Left hindlimb (tissue), 1 donor: ENCODE measurements at regions not wholly inside any gene's neighbourhood (a gene's known extent, or its start where the extent isn't known, plus 50 kb on each side); places are given as distances from the start of the nearest gene placed in this dataset.
"Not testable (repeated sequence)": the region's sequence is repeated elsewhere in the genome, so short reads cannot be mapped to it uniquely, and the experiment has no call there.

Experiments
- DNase-seq: peaks from one replicate; pipeline ENCODE4 v3.0.0-alpha.2; 2018

GRCh38 chrX:121733514-121733913 is 686.1 kb downstream of the GLUD2 start:
- no peak for DNase-seq

DNA sequence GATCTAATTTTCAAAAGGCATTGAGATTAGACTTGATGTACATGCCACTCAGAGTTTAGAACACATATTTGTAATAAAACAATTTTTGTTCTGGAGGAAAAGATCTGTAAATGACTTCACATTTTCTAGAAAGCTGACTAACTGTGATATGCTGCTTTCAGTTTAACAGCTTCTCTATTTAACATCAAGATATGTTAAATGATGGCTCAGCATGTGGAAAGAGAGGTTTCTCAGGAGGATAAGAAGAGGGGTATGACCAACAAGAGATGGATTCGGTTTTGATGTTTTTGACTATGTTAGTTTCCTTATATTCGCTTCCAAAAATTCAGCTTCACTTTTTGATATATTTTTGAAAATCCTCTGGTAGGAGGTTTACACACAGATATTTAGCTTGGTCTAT is 698.7 kb downstream of the GLUD2 start:
- DNase-seq = no peak

GRCh38 chrX:121753602-121754001 is 706.2 kb downstream of the GLUD2 start:
- not testable (repeated sequence) for DNase-seq

GRCh38 chrX:121754301-121754700 is 706.9 kb downstream of the GLUD2 start:
- DNase-seq = no peak

- no peak for DNase-seq
These were observed 708.1 kb downstream of the GLUD2 start for GRCh38 chrX:121755541-121755940.

GRCh38 chrX:121761845-121762244 is 714.4 kb downstream of the GLUD2 start:
- no peak for DNase-seq

DNA sequence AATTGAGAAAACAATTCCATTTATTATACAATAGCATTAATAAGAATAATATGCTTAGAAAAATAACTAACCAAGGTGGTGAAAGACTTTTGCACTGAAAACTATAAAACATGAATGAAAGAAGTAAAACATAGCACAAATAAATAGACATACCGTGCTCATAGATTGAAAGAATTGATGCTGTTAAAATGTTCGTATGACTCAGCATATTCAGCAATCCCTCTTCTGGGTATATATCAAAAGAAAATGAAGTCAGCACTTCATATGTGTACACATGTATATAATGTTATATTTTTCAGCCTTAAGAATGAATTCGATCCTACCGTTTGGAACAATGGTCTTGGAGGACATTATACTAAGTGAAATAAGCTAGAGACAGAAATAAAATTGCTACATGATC is 716.3 kb downstream of the GLUD2 start:
- DNase-seq = no peak

- not testable (repeated sequence) for DNase-seq
These were observed 720.8 kb downstream of the GLUD2 start for GRCh38 chrX:121768210-121768609.

- DNase-seq = no peak
These were observed 734.6 kb downstream of the GLUD2 start for GRCh38 chrX:121781991-121782390.

- no peak for DNase-seq
These were observed 735.1 kb downstream of the GLUD2 start for GRCh38 chrX:121782544-121782943.

DNA sequence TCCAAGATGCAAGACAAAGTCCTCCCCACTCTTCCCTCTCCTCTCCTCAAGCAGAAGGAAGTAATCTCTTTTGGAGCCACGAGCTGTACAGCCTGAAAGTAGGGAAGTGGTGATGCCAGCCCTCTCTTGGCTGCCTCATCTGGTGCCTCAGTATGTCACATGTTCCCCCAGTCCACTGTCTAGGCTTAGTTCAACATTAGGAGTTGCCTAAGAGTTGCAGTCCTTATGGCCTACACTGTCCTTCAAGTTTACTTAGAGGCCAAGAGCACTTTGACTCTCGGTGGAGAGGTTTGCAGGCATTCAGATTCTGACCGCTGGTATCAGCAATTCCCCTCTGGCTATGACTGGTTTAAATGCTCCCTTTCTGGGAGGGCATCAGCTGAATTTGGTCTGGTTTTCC is 735.6 kb downstream of the GLUD2 start:
- no peak for DNase-seq

GRCh38 chrX:121802881-121803412 is 755.5 kb downstream of the GLUD2 start:
- DNase-seq = no peak

DNA sequence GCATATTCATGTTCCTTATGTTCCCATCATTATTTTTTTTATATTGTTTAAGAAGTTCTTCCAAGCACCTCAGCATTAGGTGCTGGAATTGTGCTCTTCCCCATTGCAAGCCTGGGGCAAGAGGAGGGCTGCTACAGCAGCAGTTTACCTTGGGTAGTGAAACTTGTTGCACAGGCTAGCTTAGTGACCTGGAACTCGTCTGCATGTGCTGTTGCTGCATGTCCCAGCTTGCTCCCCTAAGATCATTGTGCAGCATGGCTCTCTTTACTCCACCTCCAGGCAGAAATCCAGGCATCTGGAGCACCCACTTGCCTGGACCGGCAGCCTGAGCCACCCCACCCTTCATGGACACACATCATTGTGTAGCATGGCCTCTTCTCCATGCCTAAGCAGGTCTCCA is 776.0 kb downstream of the GLUD2 start:
- DNase-seq = no peak

GRCh38 chrX:121831601-121832000 is 784.2 kb downstream of the GLUD2 start:
- no peak for DNase-seq

- DNase-seq = no peak
These were observed 785.0 kb downstream of the GLUD2 start for GRCh38 chrX:121832446-121832845.

- DNase-seq = no peak
These were observed 788.6 kb downstream of the GLUD2 start for GRCh38 chrX:121836000-121836399.

DNA sequence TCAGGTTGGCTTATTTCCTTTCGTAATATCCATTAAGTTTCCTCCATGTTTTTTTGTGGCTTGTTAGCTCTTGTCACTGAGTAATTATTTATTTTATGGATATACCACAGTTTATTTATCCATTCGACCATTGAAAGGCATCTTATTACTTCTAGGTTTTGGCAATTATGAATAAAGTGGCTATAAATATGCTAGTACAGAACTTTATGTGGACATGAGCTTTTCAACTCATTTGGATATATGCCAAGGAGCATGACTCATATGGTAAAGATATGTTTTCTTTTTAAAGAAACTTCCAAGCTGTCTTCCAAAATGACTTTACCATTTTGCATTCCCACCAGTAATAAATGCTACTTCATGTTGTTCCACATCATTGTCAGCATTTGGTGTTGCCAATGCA is 803.6 kb downstream of the GLUD2 start:
- DNase-seq = no peak

DNA sequence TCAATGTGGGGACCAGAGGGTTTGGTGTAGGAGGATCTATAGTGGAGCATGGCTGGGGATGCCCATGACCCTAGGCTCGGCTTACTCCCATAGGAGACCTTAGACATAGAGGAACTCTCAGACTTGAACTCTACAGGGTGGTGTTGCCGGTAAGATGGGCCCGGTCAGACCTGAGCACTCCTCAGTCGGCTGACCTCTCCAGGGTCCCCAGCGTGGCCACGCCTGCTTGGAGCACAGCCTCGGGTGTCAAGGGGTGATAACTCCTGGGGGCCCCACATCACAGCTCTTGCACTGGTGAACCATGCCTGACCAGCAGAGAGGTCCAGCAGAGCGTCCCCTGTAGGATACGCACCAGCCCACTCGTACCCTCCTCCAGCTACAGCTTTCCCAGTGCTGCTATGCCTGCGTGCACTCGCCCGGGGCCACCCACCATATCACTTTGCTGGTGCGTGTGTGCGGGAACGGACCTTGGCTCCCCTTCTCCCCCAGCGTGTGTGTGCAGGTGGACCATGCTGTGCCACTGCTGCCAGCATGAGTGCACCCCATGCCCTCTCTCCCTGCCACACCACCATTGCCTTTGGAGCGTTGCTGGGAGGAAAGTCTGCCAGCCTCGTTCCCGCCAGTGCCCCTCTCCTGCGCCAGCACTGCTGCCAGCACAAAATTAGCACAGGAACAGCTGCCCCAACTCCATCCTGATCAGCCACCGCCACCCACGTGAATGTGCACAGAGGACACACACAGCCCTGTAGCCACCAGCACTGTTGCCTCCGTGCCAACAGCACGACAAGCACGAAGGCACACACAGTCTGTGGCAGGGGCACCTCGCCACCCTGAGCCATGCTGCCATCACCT is 806.6 kb downstream of the GLUD2 start:
- DNase-seq = no peak

DNA sequence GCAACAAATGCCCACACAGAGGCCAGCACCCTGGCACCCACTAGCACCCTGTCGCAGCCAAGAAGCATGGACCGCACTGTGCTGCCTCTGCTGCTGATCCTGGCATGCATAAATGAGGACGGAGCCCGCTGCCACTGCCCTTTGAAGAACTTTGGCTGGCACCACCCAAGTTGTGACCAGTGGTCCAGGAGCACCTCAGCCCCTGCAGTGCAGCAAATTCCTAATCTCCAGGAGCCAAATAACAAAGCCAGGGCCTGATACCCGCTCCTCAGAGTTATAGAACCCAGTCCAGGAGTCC is 807.2 kb downstream of the GLUD2 start:
- DNase-seq = no peak

DNA sequence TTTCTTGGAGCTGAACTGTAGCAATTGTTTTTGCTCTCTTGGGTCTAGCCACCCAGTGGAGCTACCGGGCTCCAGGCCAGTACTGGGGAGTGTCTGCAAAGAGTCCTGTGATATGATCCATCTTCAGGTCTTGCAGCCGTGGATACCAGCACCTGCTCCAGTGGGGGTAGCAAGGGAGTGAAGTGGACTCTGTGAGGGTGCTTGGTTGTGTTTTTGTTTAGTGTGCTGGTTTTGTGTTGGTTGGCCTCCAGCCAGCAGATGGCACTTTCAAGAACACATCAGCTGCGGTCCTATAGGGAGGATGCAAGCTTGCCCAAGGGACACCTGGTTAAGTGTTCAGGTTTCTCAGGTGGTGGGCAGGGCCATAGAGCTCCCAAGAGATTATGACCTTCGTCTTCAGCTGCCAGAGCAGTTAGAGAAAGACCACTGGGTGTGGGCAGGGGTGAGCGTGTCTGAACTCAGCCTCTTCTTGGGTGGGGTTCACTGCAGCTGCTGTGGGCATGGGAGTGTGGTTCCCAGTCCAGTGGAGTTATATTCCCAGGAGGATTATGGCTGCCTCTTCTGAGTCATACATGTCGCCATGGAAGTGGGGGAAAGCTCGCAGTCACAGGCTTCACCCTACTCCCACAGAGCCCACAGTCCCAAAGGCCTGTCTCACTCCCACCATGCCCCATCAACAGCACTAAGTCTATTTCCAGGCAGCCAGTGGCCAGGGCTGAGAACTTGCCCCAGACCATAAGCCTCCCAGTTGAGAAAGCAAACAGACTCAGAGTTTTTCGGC is 811.6 kb downstream of the GLUD2 start:
- no peak for DNase-seq

DNA sequence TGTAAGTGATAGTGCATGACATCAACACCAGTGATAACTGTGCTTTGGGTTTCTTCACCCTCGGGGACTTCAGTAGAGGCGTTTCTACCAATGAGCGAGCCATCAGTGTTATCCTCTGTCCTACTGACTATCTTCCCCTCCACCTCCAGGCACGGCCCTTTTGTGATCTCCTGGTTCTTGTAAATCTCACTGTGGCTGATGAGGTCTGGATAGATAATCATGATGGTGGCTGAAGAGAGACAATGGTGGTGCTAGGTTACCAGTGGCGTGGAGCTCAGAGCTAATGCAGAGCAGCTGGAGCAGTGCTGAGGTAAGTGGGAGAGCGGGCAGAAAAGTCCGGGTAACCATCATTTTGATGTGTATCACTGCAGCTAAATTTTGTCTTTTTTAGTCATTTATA is 816.6 kb downstream of the GLUD2 start:
- no peak for DNase-seq

- no peak for DNase-seq
These were observed 817.2 kb downstream of the GLUD2 start for GRCh38 chrX:121864561-121864960.

DNA sequence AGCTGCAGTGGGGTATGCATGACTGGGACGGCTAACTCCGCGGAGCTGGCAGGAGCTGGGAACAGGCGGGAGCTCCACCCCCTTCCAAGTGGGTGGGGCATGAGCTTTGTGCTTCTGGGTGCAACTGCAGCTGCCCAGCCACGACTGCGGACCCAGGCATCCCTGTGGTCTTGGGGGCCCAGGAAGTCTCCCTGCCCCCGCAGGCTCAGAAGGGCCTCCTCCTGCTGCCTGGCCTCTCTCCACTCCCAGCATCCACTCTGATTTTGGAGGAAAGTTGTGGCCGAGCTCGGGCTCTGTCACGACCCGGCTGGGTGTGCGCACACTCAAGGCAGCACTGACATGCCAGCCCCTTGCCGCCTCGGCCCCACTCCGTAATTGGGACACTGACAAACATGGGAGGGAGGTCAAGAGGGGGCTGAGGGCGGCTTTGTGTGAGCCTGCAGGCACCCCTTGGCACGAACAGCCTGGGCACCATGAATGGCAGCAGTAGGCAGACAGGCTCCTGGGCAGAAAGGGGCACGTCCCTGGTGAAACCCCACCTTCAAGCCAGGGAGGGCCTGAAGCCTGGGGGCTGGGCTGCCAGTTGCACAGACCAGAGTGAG is 822.6 kb downstream of the GLUD2 start:
- no peak for DNase-seq

DNA sequence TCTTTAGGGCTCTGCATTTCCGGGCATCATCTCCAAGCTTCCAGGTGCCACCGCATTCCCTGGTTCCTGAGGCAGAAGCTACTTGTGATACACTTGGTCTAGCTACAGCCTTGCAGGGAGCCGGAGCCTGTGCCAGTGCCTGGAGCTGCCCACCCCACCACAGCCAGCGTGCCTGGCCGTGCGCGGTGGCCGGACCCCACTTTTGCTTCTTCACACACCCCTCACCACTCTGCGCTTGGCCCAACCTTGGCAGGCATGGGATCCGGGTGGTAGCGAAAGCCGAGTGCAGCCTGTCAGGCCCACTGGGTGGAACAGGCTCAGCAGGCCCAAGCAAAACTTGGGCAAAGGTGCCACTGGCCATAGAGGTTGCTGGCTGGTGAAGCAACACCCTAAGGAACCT is 823.7 kb downstream of the GLUD2 start:
- no peak for DNase-seq
